GM18951 (cell line): ENCODE measurements at regions not wholly inside any gene's neighbourhood (a gene's known extent, or its start where the extent isn't known, plus 50 kb on each side); places are given as distances from the start of the nearest gene placed in this dataset.
"Not testable (repeated sequence)": the region's sequence is repeated elsewhere in the genome, so short reads cannot be mapped to it uniquely, and the experiment has no call there.

Experiments
- POLR2A ChIP-seq: IDR thresholded peaks from 4 replicates; pipeline ENCODE4 v1.6.1; 2011; ENCODE audit warnings: mild to moderate bottlenecking; ENCODE audit not compliant: insufficient read length, insufficient read depth; ENCODE audit errors: extremely low read depth
- in situ Hi-C: fragments of 300-500 bp; cut with MboI; formaldehyde crosslinking; loops from one replicate; pipeline ENCODE4 v1.12.0; 2022; ENCODE audit warnings: low sequenced_read_pairs, mixed read lengths, inconsistent platforms; ENCODE audit not compliant: unreplicated experiment

DNA sequence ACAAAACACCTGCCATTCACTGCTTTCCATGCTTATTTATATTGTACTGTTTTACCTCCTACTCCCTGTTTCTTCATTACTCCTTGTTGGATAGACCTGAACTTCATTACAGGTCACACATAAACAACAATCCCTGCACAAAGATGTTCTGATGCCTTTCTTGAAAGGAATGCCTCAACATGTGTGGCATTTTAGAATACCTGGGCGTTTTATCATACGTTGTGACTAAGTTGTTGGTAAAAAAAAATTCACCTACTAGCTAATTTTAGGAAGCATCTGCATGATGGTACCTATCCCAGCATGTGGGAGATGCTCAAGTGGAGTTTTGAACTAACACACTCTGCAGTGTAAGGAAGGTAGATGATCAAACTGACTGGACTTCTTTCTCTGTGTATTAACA, 604.1 kb downstream of the TAF11L14 start:
- in situ Hi-C loops: no loop called here
- TF ChIP-seq POLR2A: no peak

DNA sequence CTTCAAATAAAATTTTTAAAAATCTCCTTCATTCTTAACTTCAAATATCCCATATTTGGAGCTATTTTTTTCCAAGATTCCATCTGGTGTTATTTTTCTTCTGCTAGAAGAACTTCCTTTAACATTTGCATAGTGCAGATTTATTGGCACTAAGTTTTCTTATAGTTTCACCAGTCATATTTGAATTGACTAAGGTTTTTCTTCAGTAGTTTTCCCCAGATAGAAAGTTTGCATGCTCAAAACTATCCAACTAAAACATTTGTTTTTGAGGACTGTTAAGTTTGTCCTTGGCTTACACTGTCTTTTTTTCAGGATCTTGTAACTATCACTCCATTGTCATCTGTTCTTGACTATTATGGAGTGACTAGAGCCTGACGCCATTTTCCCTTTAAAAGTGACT, 606.7 kb downstream of the TAF11L14 start:
- in situ Hi-C loops: no loop called here
- no peak for TF ChIP-seq POLR2A

DNA sequence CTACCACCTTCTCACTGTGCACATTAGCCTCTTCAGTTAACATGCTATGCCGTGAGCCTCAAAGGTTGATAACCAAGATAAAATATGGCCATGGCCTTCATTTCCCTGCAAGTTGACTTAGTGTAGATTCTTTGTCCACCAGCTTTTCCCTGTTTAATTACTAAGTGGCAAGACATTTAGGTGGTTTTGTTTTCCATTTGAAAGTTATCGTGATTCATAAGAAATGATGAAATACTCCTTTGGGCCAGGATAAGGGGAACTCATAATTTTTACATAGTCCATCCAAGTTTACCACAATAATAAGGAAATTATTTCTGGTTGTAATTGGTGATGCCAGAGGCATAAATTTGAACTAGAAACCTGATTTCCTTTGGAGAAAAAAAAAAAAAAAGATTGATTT, 609.6 kb downstream of the TAF11L14 start:
- in situ Hi-C loops: no loop called here
- TF ChIP-seq POLR2A: no peak

DNA sequence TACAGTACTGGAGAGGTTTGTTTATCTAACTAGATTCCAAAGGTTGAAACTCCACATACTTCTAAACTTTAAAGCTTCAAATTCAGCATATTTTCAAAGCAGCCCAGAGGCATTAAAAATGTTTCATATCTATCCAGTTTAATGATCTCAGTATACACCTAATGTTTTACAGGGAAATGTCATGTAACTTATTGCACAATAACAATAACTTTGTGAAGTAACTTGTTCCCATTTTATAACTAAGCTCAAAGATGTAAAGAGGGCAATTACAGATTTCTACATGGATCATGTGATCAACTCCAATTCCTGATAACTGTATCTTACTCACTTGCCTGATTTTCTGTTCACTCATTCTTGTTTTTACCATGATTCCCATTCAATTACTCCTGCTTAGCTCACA, 610.0 kb downstream of the TAF11L14 start:
- in situ Hi-C loops: no loop called here

DNA sequence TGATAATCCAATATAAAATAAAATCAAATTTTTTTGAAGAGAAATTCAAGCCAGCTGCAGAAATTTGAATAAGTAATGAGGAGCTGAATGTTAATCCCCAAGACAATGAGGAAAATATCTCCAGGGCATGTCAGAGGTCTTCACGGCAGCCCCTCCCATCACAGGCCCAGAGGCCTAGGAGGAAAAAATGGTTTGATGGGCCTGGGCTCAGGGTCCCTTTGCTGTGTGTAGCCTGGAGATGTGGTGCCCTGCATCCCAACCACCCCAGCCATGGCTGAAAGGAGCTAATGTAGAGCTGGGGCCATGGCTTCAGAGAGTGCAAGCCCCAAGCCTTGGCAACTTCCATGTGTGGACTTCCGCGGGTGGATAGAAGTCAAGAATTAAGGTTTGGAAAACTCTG, 618.3 kb downstream of the TAF11L14 start:
- in situ Hi-C loops: no loop called here
- TF ChIP-seq POLR2A: no peak

More for the DNA sequence above, 610.0 kb downstream of the TAF11L14 start:
- TF ChIP-seq POLR2A: no peak

DNA sequence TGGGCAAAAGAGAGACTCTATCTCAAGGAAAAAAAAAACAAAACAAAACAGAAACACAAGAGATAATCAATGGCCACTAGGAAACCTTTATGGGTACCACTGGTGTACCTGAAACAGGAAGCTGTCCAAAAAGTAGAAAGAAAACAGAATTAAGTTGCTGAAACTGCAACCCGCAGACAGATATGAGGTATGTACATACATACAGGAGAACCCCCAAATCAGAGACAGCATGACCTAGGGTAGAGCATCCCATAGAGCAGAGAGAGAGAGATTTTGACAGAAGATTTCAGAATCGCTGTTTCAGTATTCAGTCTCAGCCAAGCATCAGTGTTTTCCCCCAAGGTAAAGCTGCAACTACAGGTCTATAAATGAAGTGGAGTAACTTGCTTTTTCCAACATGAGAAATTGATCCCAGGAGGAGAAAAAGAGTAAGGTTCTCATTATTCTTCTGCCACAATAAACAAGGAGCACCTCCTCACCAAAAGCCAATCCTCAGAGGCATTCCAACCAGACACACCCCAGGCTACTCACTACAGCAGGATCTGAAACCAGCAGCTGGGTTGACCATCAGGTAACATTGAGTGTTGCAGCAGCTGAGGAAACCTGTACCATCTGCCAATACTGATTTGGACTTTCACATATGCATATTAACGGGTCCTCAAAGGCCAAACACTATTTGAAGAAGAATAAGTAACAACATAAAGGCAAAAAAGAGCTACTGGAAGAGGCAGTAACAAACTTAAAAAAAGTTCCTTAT, 630.0 kb downstream of the TAF11L14 start:
- in situ Hi-C loops: no loop called here
- TF ChIP-seq POLR2A: no peak

DNA sequence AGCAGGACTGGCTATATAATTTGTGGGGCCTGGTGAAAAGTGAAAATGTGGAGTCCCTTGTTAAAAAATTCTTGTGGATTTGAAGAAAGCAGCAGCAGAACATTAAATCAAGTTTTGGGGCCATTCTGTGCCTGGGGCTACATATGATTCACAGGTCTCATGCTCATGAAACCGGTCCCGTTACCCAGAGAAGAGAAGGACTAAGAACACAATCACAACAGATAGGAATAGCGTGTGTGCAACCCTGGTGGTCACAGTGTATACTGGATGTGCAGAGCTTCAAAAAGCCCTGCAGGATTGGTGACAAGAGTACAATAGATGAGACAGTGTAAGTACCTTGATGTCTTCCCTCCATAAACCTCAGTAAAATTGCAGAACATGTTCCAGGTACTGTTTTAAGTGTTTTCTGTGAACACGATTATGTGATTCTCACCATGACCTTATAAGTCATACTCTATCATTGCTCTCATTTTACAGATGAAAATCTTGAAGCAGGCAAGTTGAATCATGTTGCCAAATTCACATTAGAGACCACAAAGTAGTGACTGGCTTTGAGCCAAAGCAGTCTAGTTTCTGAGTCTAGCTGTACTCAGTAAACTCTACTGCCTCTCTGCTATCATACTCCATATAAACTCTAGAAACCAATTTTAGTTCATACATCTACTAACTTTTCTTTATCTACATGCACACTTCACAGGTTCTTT, 636.5 kb downstream of the TAF11L14 start:
- in situ Hi-C loops: no loop called here
- TF ChIP-seq POLR2A: no peak

DNA sequence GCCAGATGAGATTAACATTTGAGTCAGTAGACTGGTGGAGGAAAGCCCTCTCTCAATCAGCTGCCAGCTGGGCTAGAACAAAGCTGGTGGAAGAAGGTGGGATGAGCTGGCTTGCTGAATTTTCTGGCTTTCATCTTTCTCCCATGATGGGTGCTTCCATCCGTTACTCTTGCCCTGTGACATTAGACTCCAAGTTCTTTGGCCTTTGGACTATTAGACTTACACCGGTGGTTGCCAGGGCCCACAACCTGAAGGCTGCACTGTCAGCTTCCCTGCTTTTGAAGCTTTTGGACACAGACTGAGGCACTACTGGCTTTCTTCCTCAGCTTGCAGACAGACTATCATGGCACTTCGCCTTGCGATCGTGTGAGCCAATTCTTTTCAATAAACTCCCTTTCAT, 642.7 kb downstream of the TAF11L14 start:
- in situ Hi-C loops: no loop called here
- TF ChIP-seq POLR2A: no peak

DNA sequence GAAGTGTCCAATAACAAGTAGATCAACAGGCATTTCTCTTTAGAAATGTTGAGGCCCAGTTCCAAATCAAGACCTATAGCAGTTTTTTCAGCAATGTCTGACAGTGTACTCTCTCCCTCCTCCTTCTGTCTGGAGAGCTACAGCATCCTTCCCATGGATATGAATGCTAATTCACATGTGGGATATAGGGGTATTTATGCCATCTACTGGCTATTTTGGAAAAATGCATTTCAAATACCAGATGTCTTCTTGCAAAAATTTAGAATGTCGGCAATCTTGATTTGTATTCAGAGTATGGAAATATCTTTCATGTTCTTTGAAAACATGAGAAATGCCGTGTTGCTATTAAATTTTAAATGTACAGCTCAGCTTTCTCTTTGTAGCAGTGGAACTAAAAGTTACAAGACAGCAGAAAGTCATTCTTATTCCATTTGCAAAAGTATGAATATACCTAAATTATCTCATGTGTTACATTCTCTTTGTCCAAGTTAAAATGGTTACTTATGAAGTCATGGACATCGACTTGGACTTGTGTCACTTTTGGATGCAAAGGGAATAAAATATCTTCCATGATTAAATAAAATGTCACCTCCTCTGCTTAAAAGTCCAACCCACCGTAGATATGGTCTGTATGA, 647.8 kb downstream of the TAF11L14 start:
- in situ Hi-C loops: no loop called here
- TF ChIP-seq POLR2A: no peak

DNA sequence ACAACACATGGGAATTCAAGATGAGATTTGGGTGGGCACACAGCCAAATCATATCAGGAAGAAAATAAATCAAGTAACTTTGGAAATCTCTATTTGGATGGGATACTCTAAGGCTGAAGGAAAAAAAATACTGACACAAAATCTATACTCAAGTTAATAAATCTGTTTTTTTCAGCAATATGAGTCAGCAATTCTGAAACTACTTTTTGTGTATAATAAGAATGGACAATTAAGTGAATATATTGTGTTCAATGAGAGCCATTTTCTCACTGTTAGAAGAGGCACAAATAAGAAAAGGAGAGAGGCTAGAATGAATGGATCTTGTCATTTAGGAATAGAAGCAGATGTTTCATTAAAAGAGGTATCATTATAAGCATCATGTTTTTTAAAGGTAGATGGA, 651.0 kb downstream of the TAF11L14 start:
- in situ Hi-C loops: no loop called here
- no peak for TF ChIP-seq POLR2A

DNA sequence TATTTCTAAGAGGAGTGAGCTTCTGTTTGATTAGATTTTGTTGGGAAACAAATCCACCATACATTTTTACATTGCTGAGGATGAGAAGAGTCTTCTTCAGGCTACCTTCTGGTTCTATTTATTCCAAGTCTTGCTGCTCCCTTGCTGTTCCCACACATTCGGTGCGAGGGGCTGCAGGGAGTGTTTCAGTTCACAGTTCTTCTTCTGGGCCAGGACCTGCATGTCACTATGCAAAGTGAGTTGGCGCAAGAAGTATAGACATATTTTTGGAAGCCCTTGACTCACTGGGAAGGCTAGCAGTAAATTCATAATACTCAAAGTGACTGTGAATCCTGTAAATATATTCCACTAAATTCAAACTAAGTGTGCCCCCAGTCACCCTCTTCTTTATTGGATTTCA, 657.9 kb downstream of the TAF11L14 start:
- in situ Hi-C loops: no loop called here
- no peak for TF ChIP-seq POLR2A

DNA sequence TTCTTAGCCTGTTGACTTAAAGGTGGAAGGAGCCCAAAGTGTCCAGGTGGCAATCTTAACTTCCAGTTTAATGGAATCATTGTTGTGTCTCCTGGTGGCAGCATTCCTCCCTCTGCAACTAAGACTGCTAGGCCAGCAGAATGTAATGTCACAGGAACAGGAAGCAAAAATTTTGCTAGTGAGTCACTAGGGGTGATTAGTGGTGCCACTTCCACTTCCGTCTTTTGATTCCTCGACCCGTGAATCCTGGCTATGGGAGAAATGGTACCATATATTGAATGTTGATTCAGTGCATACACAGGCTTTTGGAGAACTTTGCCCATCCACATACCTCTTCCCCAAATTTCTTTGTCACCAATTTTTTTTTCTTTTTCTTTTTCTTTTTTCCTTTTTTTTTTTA, 661.4 kb downstream of the TAF11L14 start:
- in situ Hi-C loops: not testable (repeated sequence)

DNA sequence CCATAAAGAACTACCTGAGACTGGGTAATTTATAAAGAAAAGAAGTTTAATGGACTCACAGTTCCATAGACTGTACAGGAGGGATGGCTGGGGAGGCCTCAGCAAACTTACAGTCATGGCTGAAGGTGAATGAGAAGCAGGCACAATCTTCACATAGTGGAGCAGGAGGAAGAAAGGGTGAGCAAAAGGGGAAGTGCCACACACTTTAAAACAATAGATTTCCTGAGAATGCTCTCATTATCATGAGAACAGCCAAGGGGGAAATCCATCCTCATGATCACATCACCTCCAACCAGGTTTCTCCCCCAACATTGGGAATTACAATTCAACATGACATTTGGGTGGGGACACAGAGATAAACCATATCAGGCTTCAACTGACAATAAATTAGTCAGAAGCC, 664.9 kb downstream of the TAF11L14 start:
- in situ Hi-C loops: no loop called here
- no peak for TF ChIP-seq POLR2A
